DND-41 (cell line): ENCODE measurements at regions not wholly inside any gene's neighbourhood (a gene's known extent, or its start where the extent isn't known, plus 50 kb on each side); places are given as distances from the start of the nearest gene placed in this dataset.

Source experiments
- ATAC-seq: fragments of 200-7000 bp; cut with Tn5 transposase; 3 replicates; pipeline ENCODE4 v1.9.1; 2021; ENCODE audit warnings: low read depth; ENCODE audit not compliant: insufficient read depth
- DNase-seq: peaks from one replicate; pipeline ENCODE4 v3.0.0-alpha.2; 2020
- H2AFZ ChIP-seq: 2 replicates; pipeline ENCODE4 v1.6.0; 2012; ENCODE audit warnings: low read depth, low read length
- H3K27ac ChIP-seq: 2 replicates; pipeline ENCODE4 v1.5.1; 2012; ENCODE audit warnings: low read length, inconsistent platforms
- H3K27me3 ChIP-seq: fragments of 200-600 bp; sonication (generic); 2 replicates; pipeline ENCODE4 v1.6.0; 2012; ENCODE audit warnings: low read length, mild to moderate bottlenecking, inconsistent platforms; ENCODE audit not compliant: insufficient read depth, poor library complexity
- H3K36me3 ChIP-seq: 2 replicates; pipeline ENCODE4 v1.5.1; 2012; ENCODE audit warnings: low read length, inconsistent platforms; ENCODE audit not compliant: insufficient read depth
- H3K4me1 ChIP-seq: 2 replicates; pipeline ENCODE4 v1.5.1; 2012; ENCODE audit warnings: mild to moderate bottlenecking, low read length; ENCODE audit not compliant: insufficient read depth
- H3K4me2 ChIP-seq: 2 replicates; pipeline ENCODE4 v1.6.0; 2012; ENCODE audit warnings: mild to moderate bottlenecking, moderate library complexity, low read length, inconsistent platforms; ENCODE audit not compliant: insufficient read depth
- H3K4me3 ChIP-seq, 2 experiments: fragments of 200-600 bp in 1 of 2; shearing (Covaris generic) in 1 of 2; 2 replicates each; pipeline ENCODE4 v1.5.1; 2012 to 2016; ENCODE audit warnings: inconsistent platforms in 2 of 2, low read length in 2 of 2, mild to moderate bottlenecking in 2 of 2, low read depth in 1 of 2, moderate library complexity in 1 of 2
- H3K79me2 ChIP-seq: 2 replicates; pipeline ENCODE4 v1.6.0; 2012; ENCODE audit warnings: low read length, inconsistent platforms; ENCODE audit not compliant: insufficient read depth
- H3K9ac ChIP-seq: 2 replicates; pipeline ENCODE4 v1.6.0; 2012; ENCODE audit warnings: low read depth, mild to moderate bottlenecking, inconsistent platforms, low read length, moderate library complexity
- H3K9me3 ChIP-seq: 2 replicates; pipeline ENCODE4 v1.5.1; 2012; ENCODE audit warnings: low read length, moderate library complexity, mild to moderate bottlenecking, inconsistent platforms; ENCODE audit not compliant: insufficient read depth, severe bottlenecking
- H4K20me1 ChIP-seq: 2 replicates; pipeline ENCODE4 v1.6.0; 2012; ENCODE audit warnings: low read length; ENCODE audit not compliant: insufficient read depth
- CTCF ChIP-seq: IDR thresholded peaks from 2 replicates; pipeline ENCODE4 v1.5.1; 2012; ENCODE audit warnings: borderline replicate concordance, low read length, moderate library complexity, mild to moderate bottlenecking; ENCODE audit not compliant: poor library complexity, severe bottlenecking; ENCODE audit errors: extremely low read depth
- EZH2 ChIP-seq: IDR thresholded peaks from 3 replicates; pipeline ENCODE4 v1.6.1; 2012; ENCODE audit warnings: borderline replicate concordance, low read depth, mild to moderate bottlenecking, moderate library complexity, low read length, inconsistent platforms; ENCODE audit not compliant: severe bottlenecking

GRCh38 chr11:112612250-112612849 is 348.9 kb upstream of the NCAM1 start:
- Histone ChIP-seq H3K27ac (no peak overlapping the region), H3K9ac (no peak overlapping the region), H3K4me3 (no peak overlapping the region), H3K79me2 (no peaks in the 10 kb centered on the region), H2AFZ (no peak overlapping the region), H4K20me1 (no peaks in the 10 kb centered on the region), H3K4me2 (no peak overlapping the region), H3K36me3 (no peaks in the 10 kb centered on the region), H3K27me3 (peaks cover 2% of the 10 kb centered on the region), H3K9me3 (no peaks in the 10 kb centered on the region), H3K4me1 (no peaks in the 10 kb centered on the region)
- DNase-seq = no peak
- no peak for ATAC-seq
- TF ChIP-seq CTCF = no peak

- DNase-seq = no peak
- Histone ChIP-seq H3K27ac (no peak overlapping the region), H3K9me3 (no peaks in the 10 kb centered on the region), H3K4me3 (no peak overlapping the region), H3K79me2 (no peaks in the 10 kb centered on the region), H4K20me1 (no peaks in the 10 kb centered on the region), H3K27me3 (peaks cover 2% of the 10 kb centered on the region), H3K36me3 (no peaks in the 10 kb centered on the region), H3K4me1 (no peaks in the 10 kb centered on the region), H3K9ac (no peak overlapping the region), H3K4me2 (no peak overlapping the region), H2AFZ (no peak overlapping the region)
- ATAC-seq = no peak
- no peak for TF ChIP-seq CTCF
- no peak for TF ChIP-seq EZH2
Observed at GRCh38 chr11:112613051-112613972, 347.9 kb upstream of the NCAM1 start.

GRCh38 chr11:112614605-112615004 is 346.6 kb upstream of the NCAM1 start:
- Histone ChIP-seq H3K9me3 (no peaks in the 10 kb centered on the region), H3K4me3 (no peak overlapping the region), H3K27me3 (no peaks in the 10 kb centered on the region), H3K79me2 (no peaks in the 10 kb centered on the region), H3K27ac (no peak overlapping the region), H3K4me1 (no peaks in the 10 kb centered on the region), H2AFZ (no peak overlapping the region), H4K20me1 (no peaks in the 10 kb centered on the region), H3K36me3 (no peaks in the 10 kb centered on the region), H3K4me2 (no peak overlapping the region), H3K9ac (no peak overlapping the region)
- TF ChIP-seq EZH2 = no peak
- TF ChIP-seq CTCF = no peak
- ATAC-seq (no peak), DNase-seq (no peak)
